ENCODE measurements at regions not wholly inside any gene's neighbourhood (a gene's known extent, or its start where the extent isn't known, plus 50 kb on each side); places are given as distances from the start of the nearest gene placed in this dataset.

GRCh38 chr5:28324174-28324573 is 1285.8 kb upstream of the CDH9 start:
- TF ChIP-seq CTCF (IDR thresholded peaks at IDR 0.05) (no peak), POLR2A (IDR thresholded peaks at IDR 0.05) (no peak)

Data from testis (tissue), 2 donors.